SK-N-SH (cell line): ENCODE measurements at regions not wholly inside any gene's neighbourhood (a gene's known extent, or its start where the extent isn't known, plus 50 kb on each side); places are given as distances from the start of the nearest gene placed in this dataset.
"Not testable (repeated sequence)": the region's sequence is repeated elsewhere in the genome, so short reads cannot be mapped to it uniquely, and the experiment has no call there.

Experiments
- CTCF ChIA-PET: fragments of 300-600, 350-600 bp; formaldehyde crosslinking; extraction: SDS; loops from one replicate; lab custom pipeline; 2021; lab: Yijun Ruan, JAX
- POLR2A ChIA-PET: fragments of 350-600 bp; sonication (Branson Sonifier 250); formaldehyde crosslinking; extraction: SDS; loops from one replicate; lab custom pipeline; 2020; ENCODE audit warnings: antibody characterized with exemption, inconsistent platforms; lab: Yijun Ruan, JAX
- DNase-seq: peaks from one replicate; pipeline ENCODE4 v3.0.0; 2012
- H2AFZ ChIP-seq: fragments of 200-600 bp; sonication (generic); 2 replicates; pipeline ENCODE4 v1.8.1; 2016; ENCODE audit warnings: antibody characterized with exemption, mild to moderate bottlenecking, low read depth
- H3F3A ChIP-seq: fragments of 200-600 bp; sonication (generic); replicated peaks from 2 replicates; pipeline ENCODE3; 2016; ENCODE audit warnings: antibody characterized with exemption, mild to moderate bottlenecking; ENCODE audit not compliant: insufficient read depth
- H3K27ac ChIP-seq, 2 experiments: fragments of 200-500 bp in 1 of 2; fragments of 200-600 bp in 1 of 2; sonication (Bioruptor generic) in 1 of 2; sonication (generic), shearing (Covaris generic) in 1 of 2; 2 replicates each; pipeline versions ENCODE4 v1.5.1 to v1.6.1; 2014 to 2016; ENCODE audit warnings: low read depth in 2 of 2, inconsistent platforms in 1 of 2, low read length in 1 of 2, mild to moderate bottlenecking in 1 of 2, mixed read lengths in 1 of 2
- H3K27me3 ChIP-seq: fragments of 200-600 bp; sonication (generic), shearing (Covaris generic); 2 replicates; pipeline ENCODE4 v1.6.1; 2016; ENCODE audit warnings: mixed run types; ENCODE audit not compliant: insufficient read depth
- H3K36me3 ChIP-seq, 2 experiments: fragments of 200-500 bp in 1 of 2; fragments of 200-600 bp in 1 of 2; sonication (Bioruptor generic) in 1 of 2; sonication (generic) in 1 of 2; replicated peaks in 1 of 2; 2 replicates each; pipeline versions ENCODE3 to v1.5.1; 2014 to 2016; ENCODE audit warnings: low read length in 1 of 2, mild to moderate bottlenecking in 1 of 2; ENCODE audit not compliant: insufficient read depth in 2 of 2, control insufficient read depth in 1 of 2
- H3K4me1 ChIP-seq, 2 experiments: fragments of 200-500 bp in 1 of 2; fragments of 200-600 bp in 1 of 2; sonication (Bioruptor generic) in 1 of 2; sonication (generic), shearing (Covaris generic) in 1 of 2; 2 replicates each; pipeline versions ENCODE4 v1.5.1 to v1.6.1; 2014 to 2016; ENCODE audit warnings: low read depth in 1 of 2, low read length in 1 of 2, mixed run types in 1 of 2; ENCODE audit not compliant: insufficient read depth in 2 of 2, control insufficient read depth in 1 of 2
- H3K4me2 ChIP-seq: fragments of 200-600 bp; sonication (generic), shearing (Covaris generic); 2 replicates; pipeline ENCODE4 v1.6.1; 2017; ENCODE audit warnings: mixed run types
- H3K4me3 ChIP-seq, 2 experiments: fragments of 200-500 bp in 1 of 2; fragments of 200-600 bp in 1 of 2; sonication (Bioruptor generic) in 1 of 2; sonication (generic), shearing (Covaris generic) in 1 of 2; 2 replicates each; pipeline versions ENCODE4 v1.5.1 to v1.8.1; 2014 to 2016; ENCODE audit warnings: low read depth in 2 of 2, inconsistent platforms in 1 of 2, low read length in 1 of 2, mild to moderate bottlenecking in 1 of 2, mixed read lengths in 1 of 2, moderate library complexity in 1 of 2
- H3K79me2 ChIP-seq: fragments of 200-600 bp; sonication (generic); 2 replicates; pipeline ENCODE4 v1.8.1; 2017; ENCODE audit warnings: mild to moderate bottlenecking; ENCODE audit not compliant: insufficient read depth
- H3K9ac ChIP-seq: fragments of 200-600 bp; sonication (generic); 2 replicates; pipeline ENCODE4 v1.6.1; 2017; ENCODE audit warnings: mixed run types
- H3K9me2 ChIP-seq: fragments of 200-600 bp; sonication (generic); 2 replicates; pipeline ENCODE4 v1.6.1; 2017; ENCODE audit warnings: mixed run types
- H3K9me3 ChIP-seq: fragments of 200-600 bp; sonication (generic); 2 replicates; pipeline ENCODE4 v1.6.1; 2017; ENCODE audit warnings: mixed run types, mild to moderate bottlenecking, moderate library complexity
- H4K20me1 ChIP-seq: fragments of 200-600 bp; sonication (generic); 2 replicates; pipeline ENCODE4 v1.6.1; 2017; ENCODE audit warnings: mild to moderate bottlenecking, mixed run types; ENCODE audit not compliant: insufficient read depth
- EP300 ChIP-seq, 2 experiments: IDR thresholded peaks; 2 replicates each; pipeline versions ENCODE4 v1.4.0 to v1.6.1; 2012; ENCODE audit warnings: borderline replicate concordance in 1 of 2, low read depth in 1 of 2, low read length in 1 of 2
- GATA2 ChIP-seq: sonication (generic); formaldehyde crosslinking; IDR thresholded peaks from 2 replicates; pipeline ENCODE4 v1.5.0; 2020; ENCODE audit warnings: mild to moderate bottlenecking, missing genetic modification reagents
- NRF1 ChIP-seq: IDR thresholded peaks from 2 replicates; pipeline ENCODE4 v1.6.1; 2012; ENCODE audit warnings: low read depth, mild to moderate bottlenecking, low read length
- RAD21 ChIP-seq: IDR thresholded peaks from 2 replicates; pipeline ENCODE4 v1.6.1; 2012; ENCODE audit warnings: mild to moderate bottlenecking, low read length
- RCOR1 ChIP-seq: fragments of 150-350 bp; IDR thresholded peaks from 2 replicates; pipeline ENCODE4 v1.6.1; 2017; ENCODE audit warnings: antibody characterized with exemption, low read length
- TAF1 ChIP-seq: IDR thresholded peaks from 2 replicates; pipeline ENCODE4 v1.6.1; 2012; ENCODE audit warnings: low read depth, mild to moderate bottlenecking, low read length, moderate library complexity, borderline replicate concordance
- TEAD4 ChIP-seq: IDR thresholded peaks from 2 replicates; pipeline ENCODE4 v1.4.0; 2012; ENCODE audit warnings: mild to moderate bottlenecking, borderline replicate concordance; ENCODE audit not compliant: insufficient read depth
- WGBS: methylation state at CpG from one replicate; pipeline ENCODE4 v1.1.6; 2017; ENCODE audit warnings: low lambda C conversion rate; 5-methylcytosine and 5-hydroxymethylcytosine counted together
- TF ChIP-seq, protein P1 (sequence below): IDR thresholded peaks from 2 replicates; pipeline ENCODE4 v1.4.0; 2012; ENCODE audit warnings: low read depth
- TF ChIP-seq, protein P2 (sequence below): fragments of 150-350 bp; IDR thresholded peaks from 2 replicates; pipeline ENCODE4 v1.6.1; 2016; ENCODE audit warnings: mild to moderate bottlenecking, low read depth, low read length

DNA sequence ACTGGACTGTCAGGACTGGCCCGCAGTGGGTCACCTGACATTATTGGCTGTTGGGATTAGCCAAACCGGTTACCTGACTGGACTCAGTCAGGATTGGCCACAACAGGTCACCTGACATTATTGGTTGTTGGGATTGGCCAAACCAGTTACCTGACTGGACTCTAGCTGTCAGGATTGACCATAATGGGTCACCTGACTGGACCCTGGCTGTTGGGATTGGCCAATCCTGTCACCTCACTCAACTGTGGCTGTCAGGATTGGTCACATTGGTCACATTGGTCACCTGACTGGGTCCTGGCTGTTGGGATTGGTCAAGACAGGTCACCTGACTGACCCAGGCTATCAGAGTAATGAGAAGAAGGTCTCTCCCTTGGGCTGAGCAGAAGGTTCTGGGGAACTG is 207.7 kb upstream of the SDK2 start (continued):
- TF ChIP-seq, protein P1, sequence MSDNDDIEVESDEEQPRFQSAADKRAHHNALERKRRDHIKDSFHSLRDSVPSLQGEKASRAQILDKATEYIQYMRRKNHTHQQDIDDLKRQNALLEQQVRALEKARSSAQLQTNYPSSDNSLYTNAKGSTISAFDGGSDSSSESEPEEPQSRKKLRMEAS: no peak

DNA sequence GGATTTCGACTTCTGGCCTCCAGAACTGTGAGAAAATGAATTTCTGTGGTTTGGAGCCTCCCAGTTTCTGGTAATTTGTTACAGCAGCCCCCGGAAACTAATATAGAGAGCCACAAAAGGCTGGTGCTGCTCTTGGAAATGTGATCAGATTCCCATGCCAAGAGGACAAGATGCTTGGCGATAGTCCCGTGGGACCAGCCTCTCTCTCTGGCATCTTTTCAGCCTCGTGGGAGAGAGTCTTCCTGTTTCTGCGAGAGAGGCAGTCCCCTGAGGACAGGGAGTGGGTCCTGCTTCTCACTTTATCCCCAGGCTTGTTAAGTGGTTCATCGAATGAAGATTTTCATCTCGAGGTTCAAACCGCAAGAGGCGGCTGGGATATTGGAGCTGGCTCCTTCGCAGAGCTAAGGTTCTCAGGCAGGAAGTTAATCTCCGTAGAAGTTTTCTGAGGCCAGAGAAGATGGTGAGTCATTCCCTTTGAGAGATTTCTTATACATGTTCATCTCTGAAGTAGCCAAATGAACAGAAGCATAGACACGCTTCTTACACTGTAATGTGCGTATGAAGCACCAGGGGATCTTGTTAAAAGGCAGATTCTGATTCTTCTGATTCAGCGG is 211.6 kb upstream of the SDK2 start:
- Histone ChIP-seq H3K9me2 (no peaks in the 10 kb centered on the region), H3K4me3 (no peak overlapping the region), H3K27me3 (no peaks in the 10 kb centered on the region), H3K27ac (no peak overlapping the region), H3K9me3 (peaks cover 2% of the 10 kb centered on the region; the same call in 1 of the 2 replicates), H3K4me2 (no peak overlapping the region), H3F3A (no peaks in the 10 kb centered on the region), H3K36me3 (no peaks in the 10 kb centered on the region), H4K20me1 (no peaks in the 10 kb centered on the region), H3K79me2 (no peaks in the 10 kb centered on the region), H3K4me1 (peaks cover 0 to 12% of the 10 kb centered on the region in 2 experiments; a peak in 1 of 4 replicates), H3K9ac (no peak overlapping the region), H2AFZ (no peak overlapping the region)
- DNase-seq: no peak
- 64% methylated on average over 15 of the region's 15 CpGs for WGBS
- TF ChIP-seq TAF1: no peak
- TF ChIP-seq, protein P2, sequence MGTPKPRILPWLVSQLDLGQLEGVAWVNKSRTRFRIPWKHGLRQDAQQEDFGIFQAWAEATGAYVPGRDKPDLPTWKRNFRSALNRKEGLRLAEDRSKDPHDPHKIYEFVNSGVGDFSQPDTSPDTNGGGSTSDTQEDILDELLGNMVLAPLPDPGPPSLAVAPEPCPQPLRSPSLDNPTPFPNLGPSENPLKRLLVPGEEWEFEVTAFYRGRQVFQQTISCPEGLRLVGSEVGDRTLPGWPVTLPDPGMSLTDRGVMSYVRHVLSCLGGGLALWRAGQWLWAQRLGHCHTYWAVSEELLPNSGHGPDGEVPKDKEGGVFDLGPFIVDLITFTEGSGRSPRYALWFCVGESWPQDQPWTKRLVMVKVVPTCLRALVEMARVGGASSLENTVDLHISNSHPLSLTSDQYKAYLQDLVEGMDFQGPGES: no peak
- ChIA-PET POLR2A (no interaction called here), CTCF (interaction anchor here (2.9 kb wide), 1 partner anchor 13 kb away, joined by 11 read pairs; no protein-coding TSS in a partner anchor)

DNA sequence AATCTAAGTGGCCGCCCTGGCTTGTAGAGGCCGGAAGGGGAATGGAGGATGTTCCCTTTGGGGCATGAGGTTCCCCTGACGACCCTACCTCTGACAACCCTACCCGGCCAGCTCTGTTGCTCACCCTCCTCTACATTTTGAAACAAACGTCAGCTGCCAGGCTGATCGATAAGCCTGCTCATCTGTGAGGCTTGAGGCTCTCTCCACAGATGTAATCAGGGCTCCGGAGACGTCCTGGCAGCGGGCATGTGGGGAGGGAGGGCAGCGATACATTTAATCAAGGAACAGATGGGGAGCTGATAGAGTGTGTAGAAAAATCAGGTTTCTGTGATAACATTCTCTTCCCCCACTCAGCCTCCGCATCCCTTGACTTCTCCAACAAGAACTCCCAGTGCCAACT is 212.3 kb upstream of the SDK2 start:
- TF ChIP-seq RCOR1 (peak; percentile 83), TEAD4 (no peak), RAD21 (no peak), NRF1 (no peak), GATA2 (CRISPR knock-in tag) (peak; percentile 94), EP300 (IDR thresholded peaks at IDR 0.05; ENCODE audit: borderline replicate concordance in 1 of 2, low read depth in 1 of 2, low read length in 1 of 2) (peak in 1 of 2 experiments; percentile 67; a peak in 1 of 4 replicates)
- POLR2A ChIA-PET: interaction anchor here (0.7 kb wide), 1 partner anchor 207 kb away, joined by 3 read pairs; no protein-coding TSS in a partner anchor
- Histone ChIP-seq H3K4me1 (peaks cover 0 to 12% of the 10 kb centered on the region in 2 experiments; a peak in 1 of 4 replicates), H3K9me2 (no peaks in the 10 kb centered on the region), H3K9me3 (peaks cover 2% of the 10 kb centered on the region; the same call in 1 of the 2 replicates), H3K36me3 (no peaks in the 10 kb centered on the region), H2AFZ (no peak overlapping the region), H3K9ac (no peak overlapping the region), H3K4me2 (no peak overlapping the region), H4K20me1 (no peaks in the 10 kb centered on the region), H3K27me3 (no peaks in the 10 kb centered on the region), H3K79me2 (no peaks in the 10 kb centered on the region), H3K27ac (no peak overlapping the region), H3F3A (no peaks in the 10 kb centered on the region), H3K4me3 (no peak overlapping the region)
- WGBS: 22% methylated on average over 11 of the region's 11 CpGs
- DNase-seq: peak; percentile 62
- CTCF ChIA-PET: interaction anchor here (0.8 to 2.9 kb wide), 4 partner anchors 10 to 27 kb away, joined by 3 to 11 read pairs (median 3); no protein-coding TSS in a partner anchor

DNA sequence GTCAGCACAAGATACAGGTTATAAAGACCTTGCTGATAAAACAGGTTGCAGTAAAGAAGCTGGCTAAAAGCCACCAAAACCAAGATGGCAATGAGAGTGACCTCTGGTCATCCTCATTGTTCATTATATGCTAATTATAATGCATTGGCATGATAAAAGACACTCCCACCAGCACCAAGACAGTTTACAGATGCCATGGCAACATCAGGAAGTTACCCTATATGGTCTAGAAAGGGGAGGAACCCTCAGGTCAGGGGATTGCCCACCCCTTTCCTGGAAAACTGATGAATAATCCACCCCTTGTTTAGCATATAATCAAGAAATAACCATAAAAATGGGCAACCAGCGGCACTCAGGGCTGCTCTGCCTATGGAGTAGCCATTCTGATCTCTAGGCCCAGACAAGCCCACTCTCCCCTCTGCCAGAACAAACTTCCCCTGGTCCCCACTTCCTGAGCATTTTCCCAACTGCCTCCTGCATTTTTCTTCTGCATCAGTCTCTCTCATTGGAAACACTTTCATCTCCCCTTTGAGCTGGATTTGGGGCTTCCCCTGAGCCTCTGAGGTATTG is 215.3 kb upstream of the SDK2 start:
- H3K27ac ChIP-seq, POLR2A ChIA-PET: not testable (repeated sequence)

More for the DNA sequence above, 215.3 kb upstream of the SDK2 start:
- WGBS: 50% methylated on average over 1 of the region's 1 CpG
- H3K27me3 ChIP-seq, H3K9me2 ChIP-seq, H3K4me3 ChIP-seq, CTCF ChIA-PET, H3F3A ChIP-seq, H3K9ac ChIP-seq, H3K36me3 ChIP-seq, H2AFZ ChIP-seq, H3K9me3 ChIP-seq, DNase-seq, H3K79me2 ChIP-seq, H4K20me1 ChIP-seq, H3K4me2 ChIP-seq: not testable (repeated sequence)
- H3K4me1 ChIP-seq: peaks cover 0 to 23% of the 10 kb centered on the region in 2 experiments; a peak in 1 of 4 replicates
